Activated naive CD8-positive, alpha-beta T cell treated with anti-CD3 and anti-CD28 coated beads, Interleukin-2, amount 50 U/mL, for 24 hours (primary cell): ENCODE measurements at regions not wholly inside any gene's neighbourhood (a gene's known extent, or its start where the extent isn't known, plus 50 kb on each side); places are given as distances from the start of the nearest gene placed in this dataset.
"Not testable (repeated sequence)": the region's sequence is repeated elsewhere in the genome, so short reads cannot be mapped to it uniquely, and the experiment has no call there.

Source experiments
- ATAC-seq: fragments of 150-1000 bp; cut with Tn5 transposase; one replicate; pipeline ENCODE4 v1.10.0; 2021
- DNase-seq: peaks from one replicate; pipeline ENCODE4 v3.0.0; 2021
- H3K27ac Mint-ChIP-seq: one replicate; pipeline ENCODE4 v1.8.0; 2021; ENCODE audit warnings: mild to moderate bottlenecking, mixed read lengths
- H3K27me3 Mint-ChIP-seq: one replicate; pipeline ENCODE4 v1.8.0; 2021; ENCODE audit warnings: mixed read lengths
- H3K36me3 Mint-ChIP-seq: one replicate; pipeline ENCODE4 v1.8.0; 2021; ENCODE audit warnings: low read depth, mixed read lengths
- H3K4me1 Mint-ChIP-seq: one replicate; pipeline ENCODE4 v1.8.0; 2021; ENCODE audit warnings: mixed read lengths
- H3K4me3 Mint-ChIP-seq: one replicate; pipeline ENCODE4 v1.8.0; 2021; ENCODE audit warnings: mild to moderate bottlenecking, moderate library complexity, mixed read lengths
- H3K9me3 Mint-ChIP-seq: one replicate; pipeline ENCODE4 v1.8.0; 2021; ENCODE audit warnings: mixed read lengths

GRCh38 chr4:79689740-79690139, 281.7 kb upstream of the GK2 start:
- peaks cover 3% of the 10 kb centered on the region for H3K27me3 Mint-ChIP-seq
- H3K9me3 Mint-ChIP-seq, result peaks cover 13% of the 10 kb centered on the region
- H3K4me3 Mint-ChIP-seq, result no peak overlapping the region
- H3K36me3 Mint-ChIP-seq, result no peaks in the 10 kb centered on the region
- H3K27ac Mint-ChIP-seq, result no peak overlapping the region
- no peaks in the 10 kb centered on the region for H3K4me1 Mint-ChIP-seq
- DNase-seq, result no peak
- no peak for ATAC-seq

DNA sequence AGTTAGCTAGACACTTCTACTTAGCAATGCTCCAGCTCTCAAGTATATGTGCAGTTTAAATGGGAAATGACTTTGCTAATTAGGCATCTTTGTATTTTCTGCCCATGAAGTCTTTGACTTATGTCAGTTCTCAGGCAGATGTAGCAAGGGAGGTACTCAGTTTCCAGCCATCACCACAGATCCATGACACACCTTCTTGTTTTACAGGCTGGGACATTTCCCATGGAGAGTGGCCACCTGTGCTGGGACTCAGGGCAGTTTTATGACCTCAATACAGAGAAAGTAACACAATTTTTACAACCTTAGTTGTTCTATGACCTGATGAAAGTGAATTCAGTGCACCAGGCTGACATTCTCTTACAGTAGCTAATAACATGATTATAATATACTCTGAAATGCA, 280.7 kb upstream of the GK2 start:
- no peak overlapping the region for H3K4me3 Mint-ChIP-seq
- no peak for DNase-seq
- H3K9me3 Mint-ChIP-seq, result peaks cover 4% of the 10 kb centered on the region
- H3K27me3 Mint-ChIP-seq, result peaks cover 3% of the 10 kb centered on the region
- ATAC-seq, result no peak
- H3K27ac Mint-ChIP-seq, result no peak overlapping the region
- no peaks in the 10 kb centered on the region for H3K36me3 Mint-ChIP-seq
- no peaks in the 10 kb centered on the region for H3K4me1 Mint-ChIP-seq

DNA sequence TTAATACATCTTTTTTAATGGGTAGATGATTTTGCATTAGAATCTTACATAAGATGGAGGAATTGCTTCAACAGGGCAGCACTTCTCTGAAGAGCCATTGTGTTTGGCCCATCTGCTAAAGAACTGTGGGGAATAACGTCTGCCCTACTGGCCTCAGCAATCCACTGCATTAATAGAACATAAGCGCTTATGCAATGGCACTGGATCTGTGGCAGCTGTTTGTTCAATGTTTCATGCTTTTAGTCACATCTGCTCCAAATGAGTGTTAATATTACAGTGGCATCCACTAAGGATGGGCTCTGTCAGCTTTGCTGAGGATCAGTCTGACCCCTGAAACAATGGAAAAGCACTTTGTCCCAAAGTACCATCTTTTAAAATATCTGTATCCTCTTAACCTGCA, 279.0 kb upstream of the GK2 start:
- DNase-seq (no peak), ATAC-seq (no peak)
- Mint-ChIP-seq H3K4me1 (no peaks in the 10 kb centered on the region), H3K27me3 (peaks cover 1% of the 10 kb centered on the region), H3K36me3 (no peaks in the 10 kb centered on the region), H3K9me3 (no peaks in the 10 kb centered on the region), H3K4me3 (no peak overlapping the region), H3K27ac (no peak overlapping the region)

- no peaks in the 10 kb centered on the region for H3K36me3 Mint-ChIP-seq
- H3K27ac Mint-ChIP-seq, result no peak overlapping the region
- no peak for DNase-seq
- peaks cover 1% of the 10 kb centered on the region for H3K27me3 Mint-ChIP-seq
- H3K4me3 Mint-ChIP-seq, result no peak overlapping the region
- no peak for ATAC-seq
- H3K4me1 Mint-ChIP-seq, result no peaks in the 10 kb centered on the region
- no peaks in the 10 kb centered on the region for H3K9me3 Mint-ChIP-seq
Measured at GRCh38 chr4:79685542-79685941, 277.5 kb upstream of the GK2 start.

GRCh38 chr4:79684516-79684915, 276.5 kb upstream of the GK2 start:
- H3K4me1 Mint-ChIP-seq, result no peaks in the 10 kb centered on the region

GRCh38 chr4:79682801-79683530, 274.9 kb upstream of the GK2 start:
- H3K9me3 Mint-ChIP-seq, result no peaks in the 10 kb centered on the region
- no peak overlapping the region for H3K4me3 Mint-ChIP-seq
- ATAC-seq, result no peak
- no peak for DNase-seq
- H3K27ac Mint-ChIP-seq, result no peak overlapping the region
- H3K36me3 Mint-ChIP-seq, result no peaks in the 10 kb centered on the region
- H3K4me1 Mint-ChIP-seq, result peaks cover 8% of the 10 kb centered on the region
- peaks cover 1% of the 10 kb centered on the region for H3K27me3 Mint-ChIP-seq

More at GRCh38 chr4:79684516-79684915, 276.5 kb upstream of the GK2 start:
- Mint-ChIP-seq H3K36me3 (no peaks in the 10 kb centered on the region), H3K27ac (no peak overlapping the region), H3K9me3 (no peaks in the 10 kb centered on the region), H3K27me3 (peaks cover 1% of the 10 kb centered on the region), H3K4me3 (no peak overlapping the region)
- no peak for ATAC-seq
- no peak for DNase-seq

DNA sequence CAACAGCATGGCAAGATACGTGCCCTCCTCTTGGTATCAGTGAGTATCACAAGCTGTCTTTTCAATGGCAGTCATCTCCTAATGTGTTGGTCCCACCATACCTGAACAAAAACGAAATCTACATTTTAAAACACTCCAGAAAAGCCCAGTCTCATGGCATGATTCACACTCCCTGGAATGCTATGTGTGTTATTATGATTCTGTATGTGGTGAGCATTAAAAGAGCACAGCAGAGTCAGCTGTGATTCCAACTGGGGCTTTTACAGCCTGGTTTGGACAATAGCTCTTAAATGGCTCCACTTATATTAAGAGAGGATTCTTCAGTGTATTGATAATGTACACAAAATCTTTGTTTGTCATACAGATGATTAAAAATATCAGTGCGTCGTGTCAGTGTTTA, 274.1 kb upstream of the GK2 start:
- DNase-seq (no peak), ATAC-seq (no peak)
- peaks cover 8% of the 10 kb centered on the region for H3K4me1 Mint-ChIP-seq
- no peaks in the 10 kb centered on the region for H3K36me3 Mint-ChIP-seq
- H3K9me3 Mint-ChIP-seq, result no peaks in the 10 kb centered on the region
- H3K27ac Mint-ChIP-seq, result no peak overlapping the region
- H3K4me3 Mint-ChIP-seq, result no peak overlapping the region
- H3K27me3 Mint-ChIP-seq, result peaks cover 1% of the 10 kb centered on the region

GRCh38 chr4:79679859-79680258, 271.8 kb upstream of the GK2 start:
- Mint-ChIP-seq H3K4me3 (no peak overlapping the region), H3K27ac (no peak overlapping the region), H3K9me3 (no peaks in the 10 kb centered on the region), H3K4me1 (peaks cover 8% of the 10 kb centered on the region), H3K27me3 (peaks cover 1% of the 10 kb centered on the region), H3K36me3 (no peaks in the 10 kb centered on the region)
- DNase-seq (no peak), ATAC-seq (no peak)

DNA sequence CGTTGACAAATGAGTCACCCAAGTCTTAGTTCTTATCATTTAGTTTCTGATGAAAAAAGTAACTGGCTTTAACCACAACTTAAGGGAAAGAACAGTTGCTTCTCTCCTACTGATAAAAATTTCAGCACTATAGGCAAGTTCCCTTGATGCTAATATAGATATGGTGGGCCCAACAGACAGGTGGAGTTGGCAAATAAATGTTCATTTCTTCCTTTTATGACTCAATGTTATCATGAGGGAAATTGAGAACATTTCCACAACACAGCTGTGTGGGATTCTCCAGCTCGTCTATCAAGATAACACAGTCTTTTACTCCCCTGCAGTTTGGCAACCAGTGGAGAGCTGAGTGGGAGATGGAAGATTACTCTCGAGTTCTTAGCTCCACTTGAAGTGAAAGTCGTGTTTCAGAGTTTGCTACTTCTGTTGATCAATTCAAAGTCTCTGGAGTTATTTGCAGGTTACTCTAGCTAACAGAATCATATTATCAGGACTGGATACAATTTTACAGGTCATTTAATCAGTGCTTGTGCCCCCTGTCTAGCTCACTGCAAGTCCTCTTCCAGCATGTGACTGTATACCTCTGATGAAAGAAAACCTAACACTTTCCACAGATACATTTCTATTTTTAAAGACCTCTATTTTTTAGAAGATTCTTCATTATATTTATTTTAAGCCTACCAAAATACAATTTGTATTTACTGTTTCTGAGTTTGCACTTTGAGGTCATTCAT, 270.6 kb upstream of the GK2 start:
- H3K4me1 Mint-ChIP-seq, result peaks cover 9% of the 10 kb centered on the region
- ATAC-seq (peak; percentile 54), DNase-seq (no peak)
- H3K27ac Mint-ChIP-seq, result no peak overlapping the region
- H3K9me3 Mint-ChIP-seq, result no peaks in the 10 kb centered on the region
- H3K36me3 Mint-ChIP-seq, result no peaks in the 10 kb centered on the region
- no peak overlapping the region for H3K4me3 Mint-ChIP-seq
- H3K27me3 Mint-ChIP-seq, result peaks cover 1% of the 10 kb centered on the region

DNA sequence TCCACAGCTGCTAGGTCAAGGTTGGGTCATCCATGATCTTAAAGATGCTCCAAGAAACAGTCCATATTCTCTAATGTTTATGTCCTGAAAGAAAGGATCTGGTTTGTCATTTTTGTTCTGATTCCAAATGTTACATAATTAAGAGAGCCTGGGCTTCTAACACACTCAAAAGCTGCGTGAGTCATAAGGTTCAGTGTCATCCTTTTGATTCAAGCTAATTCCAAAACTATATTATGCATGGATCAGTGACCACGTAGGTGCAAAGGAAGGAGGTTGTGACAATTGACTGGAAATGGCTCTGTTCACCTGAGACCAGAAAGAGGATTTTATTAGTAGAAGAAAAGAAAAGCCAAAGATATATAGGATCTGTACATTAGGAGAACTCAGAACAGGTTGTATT, 268.7 kb upstream of the GK2 start:
- no peak for ATAC-seq
- no peaks in the 10 kb centered on the region for H3K36me3 Mint-ChIP-seq
- DNase-seq, result no peak
- H3K4me1 Mint-ChIP-seq, result peaks cover 9% of the 10 kb centered on the region
- H3K4me3 Mint-ChIP-seq, result no peak overlapping the region
- H3K27ac Mint-ChIP-seq, result no peak overlapping the region
- H3K27me3 Mint-ChIP-seq, result no peaks in the 10 kb centered on the region
- no peaks in the 10 kb centered on the region for H3K9me3 Mint-ChIP-seq

- not testable (repeated sequence) for H3K9me3 Mint-ChIP-seq, H3K36me3 Mint-ChIP-seq, ATAC-seq, H3K27ac Mint-ChIP-seq, H3K4me3 Mint-ChIP-seq, H3K27me3 Mint-ChIP-seq, H3K4me1 Mint-ChIP-seq, DNase-seq
Measured at GRCh38 chr4:79674906-79675305, 266.9 kb upstream of the GK2 start.

DNA sequence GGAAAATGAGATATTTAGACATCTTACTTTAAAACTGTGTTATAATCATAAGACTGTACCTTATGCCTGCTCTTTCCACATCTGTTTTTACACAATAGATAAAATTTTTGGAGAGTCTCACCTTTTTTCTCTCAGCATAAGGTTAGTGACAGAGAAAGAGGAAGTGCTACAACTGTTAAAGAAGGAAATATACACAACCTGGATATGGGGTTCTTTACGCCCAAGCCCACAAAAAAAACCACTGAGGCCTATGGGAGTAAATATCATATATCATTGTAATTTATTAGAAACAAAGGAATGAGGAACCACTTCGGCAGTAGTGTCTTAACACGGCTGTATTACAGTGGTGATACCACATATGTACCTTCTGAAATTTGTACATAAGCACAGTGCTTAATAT, 265.9 kb upstream of the GK2 start:
- Mint-ChIP-seq H3K9me3 (peaks cover 13% of the 10 kb centered on the region), H3K27ac (no peak overlapping the region), H3K4me1 (peaks cover 9% of the 10 kb centered on the region), H3K4me3 (no peak overlapping the region), H3K27me3 (no peaks in the 10 kb centered on the region), H3K36me3 (peaks cover under 1% of the 10 kb centered on the region)
- DNase-seq (no peak), ATAC-seq (no peak)

GRCh38 chr4:79673377-79673776, 265.3 kb upstream of the GK2 start:
- Mint-ChIP-seq H3K4me3 (no peak overlapping the region), H3K27me3 (no peaks in the 10 kb centered on the region), H3K4me1 (peaks cover 5% of the 10 kb centered on the region), H3K36me3 (peaks cover 1% of the 10 kb centered on the region), H3K9me3 (peaks cover 18% of the 10 kb centered on the region), H3K27ac (no peak overlapping the region)
- ATAC-seq, result no peak
- DNase-seq, result no peak

DNA sequence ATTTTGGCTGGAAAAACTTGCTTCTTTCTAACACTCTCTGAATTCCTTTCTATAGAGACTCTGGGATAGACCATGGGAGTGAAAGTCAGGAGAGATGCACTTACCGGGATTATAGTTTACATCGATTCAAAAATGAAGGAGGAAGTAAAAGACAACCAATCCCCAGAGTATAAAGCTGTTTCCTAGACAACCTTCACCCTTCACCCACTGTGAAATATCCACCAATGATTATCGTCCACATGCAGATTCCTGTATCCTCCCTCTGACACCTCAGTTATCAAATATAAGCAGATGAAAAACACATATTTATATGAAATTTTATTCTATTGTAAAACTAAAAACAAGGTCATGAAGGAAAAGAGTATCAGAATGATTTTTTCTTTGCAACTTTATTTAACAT, 258.8 kb upstream of the GK2 start:
- no peaks in the 10 kb centered on the region for H3K27me3 Mint-ChIP-seq
- no peak for DNase-seq
- ATAC-seq, result no peak

DNA sequence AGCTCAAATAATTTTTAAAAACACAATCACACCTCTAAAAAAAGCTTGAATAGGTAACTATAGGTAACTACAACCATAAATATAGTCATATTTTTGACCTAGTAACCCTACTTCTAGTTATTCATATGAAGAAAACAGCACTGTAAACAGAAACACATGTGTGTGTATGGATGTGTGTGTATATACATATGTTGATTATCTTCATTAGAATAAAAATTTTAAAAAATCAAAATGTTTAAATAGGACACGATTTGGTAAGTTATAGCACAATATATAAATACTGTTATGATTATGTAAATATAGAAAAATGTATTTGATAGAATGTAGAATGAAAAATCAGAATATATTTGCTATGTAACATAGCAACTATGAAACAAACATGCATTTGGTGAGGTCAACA, 258.1 kb upstream of the GK2 start:
- Mint-ChIP-seq H3K27me3 (no peaks in the 10 kb centered on the region), H3K4me1 (no peaks in the 10 kb centered on the region), H3K36me3 (peaks cover 1% of the 10 kb centered on the region), H3K4me3 (no peak overlapping the region), H3K9me3 (peaks cover 18% of the 10 kb centered on the region), H3K27ac (no peak overlapping the region)
- DNase-seq (no peak), ATAC-seq (no peak)

More for the DNA sequence above, 258.8 kb upstream of the GK2 start:
- Mint-ChIP-seq H3K27ac (no peak overlapping the region), H3K36me3 (peaks cover 1% of the 10 kb centered on the region), H3K4me3 (no peak overlapping the region), H3K4me1 (no peaks in the 10 kb centered on the region), H3K9me3 (peaks cover 18% of the 10 kb centered on the region)
